SK-N-MC (cell line): ENCODE measurements at regions not wholly inside any gene's neighbourhood (a gene's known extent, or its start where the extent isn't known, plus 50 kb on each side); places are given as distances from the start of the nearest gene placed in this dataset.

Experiments used
- EZH2 ChIP-seq: fragments of 200-600 bp; sonication (generic); IDR thresholded peaks from one replicate; pipeline ENCODE4 v1.6.1; 2017; ENCODE audit warnings: antibody characterized with exemption
- FOXP2 ChIP-seq: optimal IDR thresholded peaks from 2 replicates; pipeline ENCODE3; 2011; ENCODE audit warnings: mild to moderate bottlenecking, moderate library complexity; ENCODE audit not compliant: insufficient read depth; ENCODE audit errors: extremely low read length, control extremely low read depth
- POLR2AphosphoS5 ChIP-seq: IDR thresholded peaks from 2 replicates; pipeline ENCODE4 v1.6.1; 2012; ENCODE audit warnings: mild to moderate bottlenecking, low read depth, low read length, borderline replicate concordance

DNA sequence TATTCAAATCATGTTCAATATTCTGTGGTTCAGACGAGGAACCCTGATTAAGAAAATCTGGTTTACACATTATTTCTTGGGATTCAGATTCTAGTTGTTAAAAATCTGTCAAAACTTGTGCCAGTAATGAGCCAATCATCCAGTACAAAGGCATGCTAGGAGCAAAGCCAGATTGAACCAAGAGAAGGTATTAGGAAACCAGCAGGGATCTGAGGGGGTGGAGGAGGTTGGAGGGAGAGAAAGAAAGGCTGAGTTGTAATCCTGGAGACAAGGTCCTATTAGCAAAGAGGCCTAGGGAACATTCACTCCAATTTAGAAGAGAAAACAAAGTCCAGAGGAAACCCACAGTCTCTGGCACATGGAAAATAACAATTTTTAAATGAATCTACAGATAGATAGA lies 352.9 kb downstream of the LTN1 start:
- no peak for TF ChIP-seq FOXP2
- no peak for TF ChIP-seq POLR2AphosphoS5
- no peak for TF ChIP-seq EZH2
